Parathyroid adenoma (tissue), 2 donors: ENCODE measurements at regions not wholly inside any gene's neighbourhood (a gene's known extent, or its start where the extent isn't known, plus 50 kb on each side); places are given as distances from the start of the nearest gene placed in this dataset.

ENCODE experiments used
- H2AFZ ChIP-seq: fragments of 300-600 bp; sonication (generic); one replicate; pipeline ENCODE4 v1.7.0; 2017; ENCODE audit warnings: antibody characterized with exemption, mild to moderate bottlenecking
- H3K27ac ChIP-seq: fragments of 300-600 bp; sonication (generic); one replicate; pipeline ENCODE4 v1.7.0; 2017
- H3K27me3 ChIP-seq: fragments of 300-600 bp; sonication (generic); one replicate; pipeline ENCODE4 v1.7.0; 2017; ENCODE audit warnings: low read length; ENCODE audit not compliant: control insufficient read depth, insufficient read depth
- H3K36me3 ChIP-seq: fragments of 300-600 bp; sonication (generic); one replicate; pipeline ENCODE4 v1.7.0; 2017; ENCODE audit warnings: low read length; ENCODE audit not compliant: control insufficient read depth, insufficient read depth
- H3K4me1 ChIP-seq: fragments of 300-600 bp; sonication (generic); one replicate; pipeline ENCODE4 v1.7.0; 2017; ENCODE audit warnings: control low read depth
- H3K4me2 ChIP-seq: fragments of 300-600 bp; sonication (generic); one replicate; pipeline ENCODE4 v1.7.0; 2017; ENCODE audit warnings: low read length
- H3K4me3 ChIP-seq: fragments of 300-600 bp; sonication (generic); one replicate; pipeline ENCODE4 v1.7.0; 2017; ENCODE audit warnings: low read depth, low read length
- H3K79me2 ChIP-seq: fragments of 300-600 bp; sonication (generic); one replicate; pipeline ENCODE4 v1.7.0; 2017; ENCODE audit warnings: control low read depth
- H3K9ac ChIP-seq: fragments of 300-600 bp; sonication (generic); one replicate; pipeline ENCODE4 v1.7.0; 2017; ENCODE audit warnings: mild to moderate bottlenecking
- H3K9me3 ChIP-seq: fragments of 300-600 bp; sonication (generic); one replicate; pipeline ENCODE4 v1.7.0; 2017; ENCODE audit warnings: low read length; ENCODE audit not compliant: control insufficient read depth
- TF ChIP-seq, protein P1 (sequence below): fragments of 300-600 bp; sonication (generic); IDR thresholded peaks from one replicate; pipeline ENCODE4 v1.7.0; 2017; ENCODE audit warnings: antibody characterized with exemption, mild to moderate bottlenecking
- donor health status: primary hyperparathyroidism.

DNA sequence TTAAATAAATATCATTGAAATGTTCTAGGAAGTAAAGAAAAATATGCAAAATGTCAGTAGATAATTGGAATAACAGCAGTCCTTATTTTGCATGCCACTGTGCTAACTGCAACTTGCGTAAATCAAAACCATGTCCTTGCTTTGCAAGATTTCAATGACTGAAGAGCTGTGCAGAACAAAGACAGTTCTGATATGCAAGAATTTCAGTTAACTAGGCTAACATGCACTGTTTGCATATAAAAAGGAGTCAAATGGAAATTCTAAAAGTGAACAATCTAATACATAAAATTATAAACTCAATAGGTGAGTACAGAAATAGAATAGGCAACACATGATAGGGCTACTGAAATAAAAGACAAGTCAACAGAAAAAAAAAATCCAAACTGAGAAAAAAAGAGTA is 1844.6 kb upstream of the NUDT12 start:
- Histone ChIP-seq H3K4me1 (no peaks in the 10 kb centered on the region), H3K9me3 (no peaks in the 10 kb centered on the region), H3K36me3 (no peaks in the 10 kb centered on the region), H2AFZ (no peak overlapping the region), H3K4me3 (no peak overlapping the region), H3K27ac (no peak overlapping the region), H3K27me3 (no peaks in the 10 kb centered on the region), H3K4me2 (no peak overlapping the region), H3K9ac (no peak overlapping the region), H3K79me2 (no peaks in the 10 kb centered on the region)
- TF ChIP-seq, protein P1, sequence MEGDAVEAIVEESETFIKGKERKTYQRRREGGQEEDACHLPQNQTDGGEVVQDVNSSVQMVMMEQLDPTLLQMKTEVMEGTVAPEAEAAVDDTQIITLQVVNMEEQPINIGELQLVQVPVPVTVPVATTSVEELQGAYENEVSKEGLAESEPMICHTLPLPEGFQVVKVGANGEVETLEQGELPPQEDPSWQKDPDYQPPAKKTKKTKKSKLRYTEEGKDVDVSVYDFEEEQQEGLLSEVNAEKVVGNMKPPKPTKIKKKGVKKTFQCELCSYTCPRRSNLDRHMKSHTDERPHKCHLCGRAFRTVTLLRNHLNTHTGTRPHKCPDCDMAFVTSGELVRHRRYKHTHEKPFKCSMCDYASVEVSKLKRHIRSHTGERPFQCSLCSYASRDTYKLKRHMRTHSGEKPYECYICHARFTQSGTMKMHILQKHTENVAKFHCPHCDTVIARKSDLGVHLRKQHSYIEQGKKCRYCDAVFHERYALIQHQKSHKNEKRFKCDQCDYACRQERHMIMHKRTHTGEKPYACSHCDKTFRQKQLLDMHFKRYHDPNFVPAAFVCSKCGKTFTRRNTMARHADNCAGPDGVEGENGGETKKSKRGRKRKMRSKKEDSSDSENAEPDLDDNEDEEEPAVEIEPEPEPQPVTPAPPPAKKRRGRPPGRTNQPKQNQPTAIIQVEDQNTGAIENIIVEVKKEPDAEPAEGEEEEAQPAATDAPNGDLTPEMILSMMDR: no peak

- H3K36me3 ChIP-seq: no peaks in the 10 kb centered on the region
- H3K4me3 ChIP-seq: no peak overlapping the region
- H3K4me1 ChIP-seq: no peaks in the 10 kb centered on the region
- H3K79me2 ChIP-seq: no peaks in the 10 kb centered on the region
- no peaks in the 10 kb centered on the region for H3K27me3 ChIP-seq
- H3K9ac ChIP-seq: no peak overlapping the region
- no peak overlapping the region for H3K4me2 ChIP-seq
- TF ChIP-seq, protein P1: no peak
- no peak overlapping the region for H3K27ac ChIP-seq
- H3K9me3 ChIP-seq: no peaks in the 10 kb centered on the region
- no peak overlapping the region for H2AFZ ChIP-seq
Measured at GRCh38 chr5:105397749-105398148, 1835.2 kb upstream of the NUDT12 start.

- H2AFZ ChIP-seq: no peak overlapping the region
- no peak overlapping the region for H3K4me3 ChIP-seq
- H3K79me2 ChIP-seq: no peaks in the 10 kb centered on the region
- H3K36me3 ChIP-seq: no peaks in the 10 kb centered on the region
- no peak overlapping the region for H3K4me2 ChIP-seq
- H3K4me1 ChIP-seq: no peaks in the 10 kb centered on the region
- H3K9ac ChIP-seq: no peak overlapping the region
- H3K9me3 ChIP-seq: no peaks in the 10 kb centered on the region
- TF ChIP-seq, protein P1: no peak
- no peak overlapping the region for H3K27ac ChIP-seq
- H3K27me3 ChIP-seq: no peaks in the 10 kb centered on the region
Measured at GRCh38 chr5:105392710-105393149, 1830.1 kb upstream of the NUDT12 start.

- no peak overlapping the region for H2AFZ ChIP-seq
- no peaks in the 10 kb centered on the region for H3K36me3 ChIP-seq
- TF ChIP-seq, protein P1: no peak
- H3K9ac ChIP-seq: no peak overlapping the region
- no peak overlapping the region for H3K4me2 ChIP-seq
- H3K27ac ChIP-seq: no peak overlapping the region
- no peaks in the 10 kb centered on the region for H3K27me3 ChIP-seq
- H3K4me3 ChIP-seq: no peak overlapping the region
- no peaks in the 10 kb centered on the region for H3K9me3 ChIP-seq
- H3K79me2 ChIP-seq: no peaks in the 10 kb centered on the region
- H3K4me1 ChIP-seq: no peaks in the 10 kb centered on the region
Measured at GRCh38 chr5:105392122-105392709, 1829.6 kb upstream of the NUDT12 start.

- Histone ChIP-seq H3K9me3 (no peaks in the 10 kb centered on the region), H3K4me3 (no peak overlapping the region), H3K9ac (no peak overlapping the region), H3K79me2 (no peaks in the 10 kb centered on the region), H2AFZ (no peak overlapping the region), H3K4me1 (no peaks in the 10 kb centered on the region), H3K36me3 (no peaks in the 10 kb centered on the region), H3K4me2 (no peak overlapping the region), H3K27me3 (no peaks in the 10 kb centered on the region), H3K27ac (no peak overlapping the region)
- TF ChIP-seq, protein P1: no peak
Measured at GRCh38 chr5:105380126-105380525, 1817.5 kb upstream of the NUDT12 start.
